IPS-NIHi7 (cell line): ENCODE measurements at regions not wholly inside any gene's neighbourhood (a gene's known extent, or its start where the extent isn't known, plus 50 kb on each side); places are given as distances from the start of the nearest gene placed in this dataset.

Experiments
- DNase-seq: peaks from one replicate; pipeline ENCODE4 v3.0.0; 2012; ENCODE audit warnings: mixed read lengths; ENCODE audit errors: extremely low spot score

GRCh38 chr7:17481118-17481517 is 182.7 kb downstream of the AHR start:
- no peak for DNase-seq

DNA sequence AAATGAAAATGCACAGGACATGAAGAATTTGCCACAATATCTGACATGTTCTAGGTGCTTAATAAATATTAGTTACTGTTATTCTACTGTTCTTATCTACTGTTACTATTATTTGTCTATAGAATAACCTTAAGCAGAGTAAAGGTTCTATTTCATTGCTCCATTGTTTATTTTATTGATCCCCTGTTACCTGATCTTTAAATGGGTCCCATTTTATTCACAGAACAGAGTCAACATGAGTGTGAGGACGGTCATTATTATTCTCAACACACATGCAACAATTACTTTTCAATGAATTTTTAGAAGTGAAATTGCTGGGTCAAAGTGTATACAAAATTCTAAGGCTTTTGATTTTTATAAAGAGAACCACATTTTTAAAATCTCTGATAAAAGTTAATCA is 186.9 kb downstream of the AHR start:
- DNase-seq: no peak

DNA sequence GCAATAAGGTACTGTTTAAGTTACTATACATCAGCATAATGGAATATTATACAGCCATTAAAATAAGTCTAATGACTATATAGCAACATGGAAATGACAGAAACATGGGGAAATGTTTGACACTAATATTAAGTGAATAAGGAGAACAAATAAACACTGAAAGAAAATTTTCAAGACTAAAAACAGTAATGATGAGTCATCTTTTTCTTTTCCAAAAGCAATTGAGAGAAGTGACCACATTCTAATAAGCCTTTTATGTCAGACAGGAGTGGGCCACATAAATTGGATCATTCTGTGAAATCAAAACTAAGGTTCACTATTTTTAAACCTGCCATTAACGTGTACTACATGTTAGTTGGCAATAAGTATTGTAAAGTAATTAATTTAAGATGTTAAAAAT is 187.5 kb downstream of the AHR start:
- no peak for DNase-seq

GRCh38 chr7:17486835-17487234 is 188.4 kb downstream of the AHR start:
- DNase-seq: no peak

- DNase-seq: no peak
These were observed 188.9 kb downstream of the AHR start for GRCh38 chr7:17487343-17487742.

GRCh38 chr7:17488829-17489228 is 190.4 kb downstream of the AHR start:
- DNase-seq: no peak

DNA sequence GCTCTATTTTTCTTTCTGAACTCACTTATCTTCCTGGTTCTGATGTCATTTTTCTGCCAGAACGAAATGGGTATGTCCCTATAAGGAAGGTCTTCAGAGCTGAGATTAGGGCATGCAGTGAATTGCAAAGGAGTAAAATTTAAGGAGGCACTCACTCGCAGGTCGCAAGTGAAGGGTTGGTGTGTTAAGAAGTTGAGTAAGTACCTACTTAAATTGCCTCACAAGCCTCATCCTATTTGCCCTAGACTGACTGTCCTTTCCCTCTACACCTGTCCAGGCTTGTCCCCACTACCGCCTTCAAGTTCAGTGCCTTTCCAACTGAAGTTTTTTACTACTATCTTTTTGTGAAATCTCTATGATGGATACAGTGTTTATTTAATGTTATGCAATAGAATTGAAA is 191.5 kb downstream of the AHR start:
- DNase-seq: no peak

GRCh38 chr7:17490825-17491224 is 192.4 kb downstream of the AHR start:
- DNase-seq: no peak

- no peak for DNase-seq
These were observed 194.0 kb downstream of the AHR start for GRCh38 chr7:17492437-17492836.

- no peak for DNase-seq
These were observed 195.0 kb downstream of the AHR start for GRCh38 chr7:17493446-17493845.

GRCh38 chr7:17495655-17496394 is 197.4 kb downstream of the AHR start:
- DNase-seq: no peak

- DNase-seq: no peak
These were observed 198.7 kb downstream of the AHR start for GRCh38 chr7:17497136-17497535.

DNA sequence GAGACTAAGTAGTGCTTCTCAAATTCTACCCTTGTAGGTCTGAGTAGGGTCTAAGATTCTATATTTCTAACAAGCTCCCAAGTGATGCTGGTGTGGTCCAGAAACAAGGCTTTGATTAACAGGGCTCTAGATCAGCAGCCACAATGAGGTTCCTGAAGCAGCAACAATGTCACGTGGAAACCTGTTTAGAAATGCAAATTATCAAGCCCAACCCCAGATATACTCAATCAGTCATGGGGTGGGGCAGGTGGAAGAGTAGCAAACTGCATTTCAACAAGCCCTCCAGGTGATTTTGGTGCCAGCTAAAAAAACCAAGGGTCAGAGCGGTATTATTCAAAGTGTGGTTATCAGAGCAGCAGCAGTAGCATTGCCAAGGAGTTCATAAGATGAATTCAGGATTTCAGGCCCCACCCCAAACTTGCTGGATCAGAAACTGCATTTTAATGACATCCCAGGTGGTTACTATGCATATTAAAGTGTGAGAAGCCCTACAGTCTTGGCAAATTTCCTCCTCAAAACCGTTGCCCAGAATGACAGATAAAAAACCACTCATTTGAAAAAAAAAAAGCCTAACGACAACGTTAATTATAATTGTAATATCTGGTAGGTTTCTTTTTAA is 199.2 kb downstream of the AHR start:
- DNase-seq: peak; percentile 19

- no peak for DNase-seq
These were observed 199.8 kb downstream of the AHR start for GRCh38 chr7:17498230-17498629.

GRCh38 chr7:17500736-17501135 is 202.3 kb downstream of the AHR start:
- no peak for DNase-seq

- no peak for DNase-seq
These were observed 203.2 kb downstream of the AHR start for GRCh38 chr7:17501441-17502212.

DNA sequence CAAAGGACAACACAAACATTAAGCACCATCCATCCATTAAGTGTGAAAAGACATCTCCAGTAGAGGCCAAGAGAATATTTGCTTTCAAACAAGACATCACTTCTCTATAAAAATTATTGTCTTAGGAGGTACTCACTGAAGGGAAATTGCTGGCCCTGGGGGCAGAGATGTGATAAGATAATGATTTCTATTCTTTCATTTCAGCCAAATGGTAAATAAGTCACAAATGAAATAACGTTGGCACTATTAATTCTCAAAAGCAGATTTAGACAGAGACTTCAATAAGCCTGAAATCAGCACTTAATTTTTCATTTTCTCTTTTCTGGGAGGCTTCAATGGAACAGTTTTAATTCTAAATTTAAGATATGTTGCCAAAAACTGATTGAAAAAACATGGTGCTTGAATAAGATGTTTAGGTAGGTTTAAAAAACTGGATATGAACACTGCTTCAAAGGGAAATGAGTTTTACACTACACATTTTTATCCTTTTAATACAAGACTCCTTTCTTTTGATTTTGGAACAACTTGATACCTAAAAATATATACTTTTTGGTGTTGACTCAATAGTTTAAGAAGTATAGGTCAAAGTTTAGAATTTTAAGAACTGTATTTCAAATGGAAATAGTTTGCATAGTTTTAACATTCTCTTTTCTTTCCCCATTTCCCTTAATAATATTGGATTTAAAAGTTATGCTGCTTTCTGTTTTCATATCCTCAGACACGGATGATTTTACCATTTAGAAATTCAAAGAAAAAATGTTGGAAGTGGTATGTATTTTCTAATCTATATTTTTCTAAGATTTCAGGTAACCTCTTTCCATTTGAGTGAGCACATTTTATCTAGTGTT is 204.0 kb downstream of the AHR start:
- DNase-seq: no peak

DNA sequence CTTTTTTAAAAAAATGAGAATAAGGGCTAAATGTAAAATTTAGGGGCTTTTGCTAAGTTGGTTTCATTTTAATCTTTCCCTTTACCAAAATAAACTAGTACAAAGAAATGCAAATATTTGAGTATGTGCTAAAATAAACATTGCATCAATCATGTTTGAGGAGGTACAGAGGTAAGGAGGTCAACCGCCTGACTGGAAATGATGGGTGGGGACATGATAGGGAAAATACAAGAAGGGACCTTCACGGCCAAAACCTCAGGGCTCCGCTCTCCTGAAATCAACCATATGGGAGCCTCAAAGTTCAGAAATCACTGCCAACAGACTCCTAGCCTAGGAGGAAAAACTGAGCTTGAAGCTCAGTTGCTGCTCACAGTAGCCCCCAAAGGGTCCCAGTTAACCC is 207.6 kb downstream of the AHR start:
- DNase-seq: no peak

DNA sequence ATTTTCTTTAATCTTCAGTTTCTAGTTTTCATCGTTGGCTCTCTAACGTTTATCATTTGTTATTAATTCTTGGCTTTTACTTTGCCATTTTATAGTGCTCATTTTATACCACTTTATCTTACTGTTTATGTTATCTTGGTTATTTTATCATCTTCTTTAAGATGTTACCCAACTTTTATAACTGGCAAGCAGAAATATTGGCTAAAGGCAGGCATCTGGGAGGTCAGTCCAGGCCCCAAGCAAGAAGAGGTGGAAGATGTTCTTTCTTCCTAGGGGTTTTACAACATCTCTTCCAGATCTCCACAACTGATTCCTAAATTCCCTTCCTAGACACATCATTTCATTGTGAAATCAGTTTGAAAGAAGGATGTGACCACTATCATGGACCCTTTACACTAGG is 208.1 kb downstream of the AHR start:
- DNase-seq: no peak

DNA sequence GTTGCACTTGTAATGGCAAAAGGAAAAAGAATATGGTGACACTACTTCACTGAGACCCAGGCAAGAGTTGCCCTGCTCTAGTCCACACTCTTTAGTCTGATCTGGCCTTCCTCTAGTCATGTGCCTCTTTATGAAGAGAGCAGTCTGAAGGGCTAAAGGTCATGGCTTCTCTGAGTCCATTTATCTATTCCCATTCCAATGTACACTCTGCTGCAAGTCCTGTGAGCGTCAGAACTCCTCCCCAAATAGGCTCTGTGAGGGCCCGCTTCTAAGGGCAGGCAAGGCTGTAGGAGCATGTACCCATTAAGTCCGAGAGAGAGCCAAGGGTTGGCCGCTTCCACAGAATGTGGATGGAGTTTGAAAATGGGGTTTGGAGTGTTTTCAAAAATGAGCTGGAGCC is 209.3 kb downstream of the AHR start:
- no peak for DNase-seq

- no peak for DNase-seq
These were observed 213.8 kb downstream of the AHR start for GRCh38 chr7:17512181-17512675.

- no peak for DNase-seq
These were observed 218.3 kb downstream of the AHR start for GRCh38 chr7:17516771-17517170.
